Esophagus muscularis mucosa (tissue), 4 donors: ENCODE measurements at regions not wholly inside any gene's neighbourhood (a gene's known extent, or its start where the extent isn't known, plus 50 kb on each side); places are given as distances from the start of the nearest gene placed in this dataset.

ENCODE experiments used
- DNase-seq: peaks from one replicate; pipeline ENCODE4 v3.0.0-alpha.2; 2017; ENCODE audit errors: extremely low spot score
- H3K27ac ChIP-seq, 4 donors: fragments of 200-600 bp; sonication (generic); replicated peaks in 1 of 4; 1 replicate in 3 of 4; 2 replicates in 1 of 4; pipeline ENCODE4 v1.5.1; 2016 to 2019; ENCODE audit warnings: mild to moderate bottlenecking in 1 of 4
- H3K27me3 ChIP-seq, 4 donors: fragments of 200-600 bp; sonication (generic); one replicate each; pipeline versions ENCODE4 v1.5.1 to v1.6.0; 2016 to 2019
- H3K36me3 ChIP-seq, 4 donors: fragments of 200-600 bp; sonication (generic); one replicate each; pipeline ENCODE4 v1.5.1; 2016 to 2019
- H3K4me1 ChIP-seq, 4 donors: fragments of 200-600 bp; sonication (generic); one replicate each; pipeline ENCODE4 v1.5.1; 2016 to 2019
- H3K4me3 ChIP-seq, 4 donors: fragments of 200-600 bp; sonication (generic); 1 replicate in 2 of 4; 2 replicates in 2 of 4; pipeline ENCODE4 v1.5.1; 2016 to 2019; ENCODE audit warnings: mild to moderate bottlenecking in 4 of 4, moderate library complexity in 1 of 4
- H3K9me3 ChIP-seq, 4 donors: fragments of 200-600 bp; sonication (generic); 1 replicate in 3 of 4; 2 replicates in 1 of 4; pipeline ENCODE4 v1.5.1; 2016 to 2019
- CTCF ChIP-seq, 3 experiments: fragments of 200-600 bp in 2 of 3; fragments of 450-650 bp in 1 of 3; sonication (generic) in 2 of 3; IDR thresholded peaks; one replicate each; pipeline ENCODE4 v1.5.1; 2017 to 2019; ENCODE audit warnings: antibody characterized with exemption in 3 of 3, mild to moderate bottlenecking in 2 of 3, moderate library complexity in 1 of 3
- EP300 ChIP-seq: sonication (generic); formaldehyde crosslinking; IDR thresholded peaks from one replicate; pipeline ENCODE4 v1.6.1; 2017; ENCODE audit warnings: antibody characterized with exemption
- POLR2A ChIP-seq: fragments of 450-650 bp; IDR thresholded peaks from one replicate; pipeline ENCODE4 v1.6.1; 2017; ENCODE audit warnings: antibody characterized with exemption, moderate library complexity, mild to moderate bottlenecking, low read depth
- POLR2AphosphoS5 ChIP-seq, 2 donors: sonication (generic); formaldehyde crosslinking; IDR thresholded peaks; one replicate each; pipeline ENCODE4 v1.6.1; 2017; ENCODE audit warnings: antibody characterized with exemption in 2 of 2
- WGBS: methylation state at CpG from one replicate; pipeline ENCODE4 v1.1.5; 2018; 5-methylcytosine and 5-hydroxymethylcytosine counted together
- intact Hi-C: fragments of 100-400 bp; cut with DNase I; formaldehyde crosslinking; loops from one replicate; pipeline ENCODE4 v1.15.1; 2023

GRCh38 chr14:37797675-37798074 lies 202.2 kb downstream of the TTC6 start:
- Histone ChIP-seq H3K9me3 (no peaks in the 10 kb centered on the region), H3K4me3 (no peak overlapping the region), H3K27me3 (no peaks in the 10 kb centered on the region), H3K27ac (no peak overlapping the region), H3K4me1 (no peaks in the 10 kb centered on the region), H3K36me3 (no peaks in the 10 kb centered on the region)
- WGBS = 44% methylated on average over 1 of the region's 1 CpG
- intact Hi-C loops = no loop called here
- no peak for DNase-seq
- no peak for TF ChIP-seq POLR2AphosphoS5 (IDR thresholded peaks at IDR 0.05)
- no peak for TF ChIP-seq CTCF (IDR thresholded peaks at IDR 0.05)
- no peak for TF ChIP-seq EP300
- TF ChIP-seq POLR2A = no peak

- no peaks in the 10 kb centered on the region for H3K27me3 ChIP-seq
- no peak overlapping the region for H3K27ac ChIP-seq
- intact Hi-C loops = no loop called here
- no peak overlapping the region for H3K4me3 ChIP-seq
- H3K9me3 ChIP-seq = no peaks in the 10 kb centered on the region
- no peak for DNase-seq
- H3K36me3 ChIP-seq = no peaks in the 10 kb centered on the region
- no peaks in the 10 kb centered on the region for H3K4me1 ChIP-seq
- TF ChIP-seq CTCF (IDR thresholded peaks at IDR 0.05) (no peak), EP300 (no peak), POLR2A (no peak), POLR2AphosphoS5 (IDR thresholded peaks at IDR 0.05) (no peak)
Measured at GRCh38 chr14:37807722-37808121, 212.3 kb downstream of the TTC6 start.

GRCh38 chr14:37810094-37810801 lies 214.8 kb downstream of the TTC6 start:
- no peaks in the 10 kb centered on the region for H3K9me3 ChIP-seq
- H3K4me3 ChIP-seq = no peak overlapping the region
- H3K4me1 ChIP-seq = no peaks in the 10 kb centered on the region
- WGBS = 86% methylated on average over 4 of the region's 4 CpGs
- no peak overlapping the region for H3K27ac ChIP-seq
- TF ChIP-seq POLR2AphosphoS5 (IDR thresholded peaks at IDR 0.05) (no peak), EP300 (no peak), POLR2A (no peak), CTCF (IDR thresholded peaks at IDR 0.05) (no peak)
- intact Hi-C loops = no loop called here
- no peaks in the 10 kb centered on the region for H3K27me3 ChIP-seq
- DNase-seq = no peak
- no peaks in the 10 kb centered on the region for H3K36me3 ChIP-seq

- no peaks in the 10 kb centered on the region for H3K27me3 ChIP-seq
- H3K36me3 ChIP-seq = no peaks in the 10 kb centered on the region
- TF ChIP-seq POLR2A (no peak), CTCF (IDR thresholded peaks at IDR 0.05) (no peak), POLR2AphosphoS5 (IDR thresholded peaks at IDR 0.05) (no peak)
- H3K27ac ChIP-seq = no peak overlapping the region
- H3K9me3 ChIP-seq = no peaks in the 10 kb centered on the region
- no peak overlapping the region for H3K4me3 ChIP-seq
- intact Hi-C loops = no loop called here
- no peak for DNase-seq
- no peaks in the 10 kb centered on the region for H3K4me1 ChIP-seq
Measured at GRCh38 chr14:37813732-37814131, 218.3 kb downstream of the TTC6 start.

- TF ChIP-seq CTCF (IDR thresholded peaks at IDR 0.05) = no peak
- TF ChIP-seq EP300 = no peak
- TF ChIP-seq POLR2A = no peak
- TF ChIP-seq POLR2AphosphoS5 (IDR thresholded peaks at IDR 0.05) = no peak
- H3K4me1 ChIP-seq = peaks cover 0 to 4% (median 0%) of the 10 kb centered on the region in 4 donors
- intact Hi-C loops = no loop called here
- H3K27ac ChIP-seq = no peak overlapping the region
- H3K9me3 ChIP-seq = no peaks in the 10 kb centered on the region
- no peaks in the 10 kb centered on the region for H3K27me3 ChIP-seq
- no peaks in the 10 kb centered on the region for H3K36me3 ChIP-seq
- H3K4me3 ChIP-seq = no peak overlapping the region
- no peak for DNase-seq
- WGBS = 65% methylated on average over 1 of the region's 1 CpG
Measured at GRCh38 chr14:37816135-37816534, 220.7 kb downstream of the TTC6 start.
